ENCODE measurements at regions not wholly inside any gene's neighbourhood (a gene's known extent, or its start where the extent isn't known, plus 50 kb on each side); places are given as distances from the start of the nearest gene placed in this dataset.

GRCh38 chr18:28705482-28705881, 528.6 kb upstream of the CDH2 start:
- TF ChIP-seq, protein P1, sequence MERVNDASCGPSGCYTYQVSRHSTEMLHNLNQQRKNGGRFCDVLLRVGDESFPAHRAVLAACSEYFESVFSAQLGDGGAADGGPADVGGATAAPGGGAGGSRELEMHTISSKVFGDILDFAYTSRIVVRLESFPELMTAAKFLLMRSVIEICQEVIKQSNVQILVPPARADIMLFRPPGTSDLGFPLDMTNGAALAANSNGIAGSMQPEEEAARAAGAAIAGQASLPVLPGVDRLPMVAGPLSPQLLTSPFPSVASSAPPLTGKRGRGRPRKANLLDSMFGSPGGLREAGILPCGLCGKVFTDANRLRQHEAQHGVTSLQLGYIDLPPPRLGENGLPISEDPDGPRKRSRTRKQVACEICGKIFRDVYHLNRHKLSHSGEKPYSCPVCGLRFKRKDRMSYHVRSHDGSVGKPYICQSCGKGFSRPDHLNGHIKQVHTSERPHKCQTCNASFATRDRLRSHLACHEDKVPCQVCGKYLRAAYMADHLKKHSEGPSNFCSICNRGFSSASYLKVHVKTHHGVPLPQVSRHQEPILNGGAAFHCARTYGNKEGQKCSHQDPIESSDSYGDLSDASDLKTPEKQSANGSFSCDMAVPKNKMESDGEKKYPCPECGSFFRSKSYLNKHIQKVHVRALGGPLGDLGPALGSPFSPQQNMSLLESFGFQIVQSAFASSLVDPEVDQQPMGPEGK (CRISPR knock-in tag; IDR thresholded peaks at IDR 0.05; ENCODE audit: borderline replicate concordance): no peak
- no peak for TF ChIP-seq GLIS3 (CRISPR knock-in tag; IDR thresholded peaks at IDR 0.05)
- TF ChIP-seq CSDC2 (CRISPR knock-in tag; IDR thresholded peaks at IDR 0.05): no peak
- TF ChIP-seq RARB (CRISPR knock-in tag; IDR thresholded peaks at IDR 0.05): no peak
- TF ChIP-seq ZC3H10 (CRISPR knock-in tag; IDR thresholded peaks at IDR 0.05): no peak
- TF ChIP-seq PPARA (CRISPR knock-in tag; IDR thresholded peaks at IDR 0.05; ENCODE audit: borderline replicate concordance): no peak
- TF ChIP-seq, protein P2, sequence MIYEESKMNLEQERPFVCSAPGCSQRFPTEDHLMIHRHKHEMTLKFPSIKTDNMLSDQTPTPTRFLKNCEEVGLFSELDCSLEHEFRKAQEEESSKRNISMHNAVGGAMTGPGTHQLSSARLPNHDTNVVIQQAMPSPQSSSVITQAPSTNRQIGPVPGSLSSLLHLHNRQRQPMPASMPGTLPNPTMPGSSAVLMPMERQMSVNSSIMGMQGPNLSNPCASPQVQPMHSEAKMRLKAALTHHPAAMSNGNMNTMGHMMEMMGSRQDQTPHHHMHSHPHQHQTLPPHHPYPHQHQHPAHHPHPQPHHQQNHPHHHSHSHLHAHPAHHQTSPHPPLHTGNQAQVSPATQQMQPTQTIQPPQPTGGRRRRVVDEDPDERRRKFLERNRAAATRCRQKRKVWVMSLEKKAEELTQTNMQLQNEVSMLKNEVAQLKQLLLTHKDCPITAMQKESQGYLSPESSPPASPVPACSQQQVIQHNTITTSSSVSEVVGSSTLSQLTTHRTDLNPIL (CRISPR knock-in tag; IDR thresholded peaks at IDR 0.05; ENCODE audit: low read depth): no peak
- TF ChIP-seq, protein P3, sequence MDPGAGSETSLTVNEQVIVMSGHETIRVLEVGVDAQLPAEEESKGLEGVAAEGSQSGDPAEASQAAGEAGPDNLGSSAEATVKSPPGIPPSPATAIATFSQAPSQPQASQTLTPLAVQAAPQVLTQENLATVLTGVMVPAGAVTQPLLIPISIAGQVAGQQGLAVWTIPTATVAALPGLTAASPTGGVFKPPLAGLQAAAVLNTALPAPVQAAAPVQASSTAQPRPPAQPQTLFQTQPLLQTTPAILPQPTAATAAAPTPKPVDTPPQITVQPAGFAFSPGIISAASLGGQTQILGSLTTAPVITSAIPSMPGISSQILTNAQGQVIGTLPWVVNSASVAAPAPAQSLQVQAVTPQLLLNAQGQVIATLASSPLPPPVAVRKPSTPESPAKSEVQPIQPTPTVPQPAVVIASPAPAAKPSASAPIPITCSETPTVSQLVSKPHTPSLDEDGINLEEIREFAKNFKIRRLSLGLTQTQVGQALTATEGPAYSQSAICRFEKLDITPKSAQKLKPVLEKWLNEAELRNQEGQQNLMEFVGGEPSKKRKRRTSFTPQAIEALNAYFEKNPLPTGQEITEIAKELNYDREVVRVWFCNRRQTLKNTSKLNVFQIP (CRISPR knock-in tag; IDR thresholded peaks at IDR 0.05; ENCODE audit: borderline replicate concordance, low read depth): no peak
- no peak for TF ChIP-seq SNAI2 (CRISPR knock-in tag; IDR thresholded peaks at IDR 0.05)
- TF ChIP-seq ZFP30 (CRISPR knock-in tag; IDR thresholded peaks at IDR 0.05): no peak
- no peak for TF ChIP-seq ESRRG (CRISPR knock-in tag; IDR thresholded peaks at IDR 0.05)
- no peak for TF ChIP-seq TCF4 (CRISPR knock-in tag; IDR thresholded peaks at IDR 0.05; ENCODE audit: borderline replicate concordance)
- TF ChIP-seq ZNF8 (CRISPR knock-in tag; IDR thresholded peaks at IDR 0.05): no peak
- no peak for TF ChIP-seq ARNTL (CRISPR knock-in tag; IDR thresholded peaks at IDR 0.05; ENCODE audit: borderline replicate concordance, low read depth)

Data from SK-N-SH treated with all-trans-retinoic acid at 6 μM for 48 hours (cell line).